ENCODE measurements at regions not wholly inside any gene's neighbourhood (a gene's known extent, or its start where the extent isn't known, plus 50 kb on each side); places are given as distances from the start of the nearest gene placed in this dataset.

DNA sequence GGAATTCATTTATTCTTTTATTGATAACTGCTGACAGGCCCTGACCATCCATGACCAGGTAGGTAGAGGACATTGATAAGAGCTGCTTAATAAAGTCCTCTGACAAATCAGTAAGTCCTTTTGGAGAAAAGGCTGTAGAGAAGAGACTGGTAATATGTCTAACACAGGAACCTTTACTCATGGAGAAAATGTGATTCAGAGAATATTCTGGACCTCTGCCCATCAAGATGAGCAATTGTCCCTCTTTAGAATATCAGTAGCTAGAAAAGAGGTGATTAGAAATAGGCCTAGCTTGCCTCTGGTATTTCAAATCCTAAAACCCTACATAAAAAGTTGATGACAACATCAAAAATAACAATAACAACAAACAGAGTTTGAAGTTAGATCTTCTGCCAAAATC, 642.3 kb downstream of the TBC1D4 start:
- Histone ChIP-seq H4K20me1 (replicated peaks; ENCODE audit: insufficient read depth) (no peaks in the 10 kb centered on the region), H3F3A (replicated peaks; ENCODE audit: low read depth) (no peaks in the 10 kb centered on the region), H3K27ac (ENCODE audit: low read depth) (no peak overlapping the region), H3K4me3 (no peak overlapping the region), H3K79me2 (replicated peaks; ENCODE audit: insufficient read depth) (no peaks in the 10 kb centered on the region), H3K36me3 (ENCODE audit: insufficient read depth) (no peaks in the 10 kb centered on the region), H3K9me2 (ENCODE audit: insufficient read depth) (peaks cover 23% of the 10 kb centered on the region; the same call in 1 of the 2 replicates), H2AFZ (no peak overlapping the region), H3K27me3 (ENCODE audit: insufficient read depth) (no peaks in the 10 kb centered on the region), H3K4me1 (ENCODE audit: insufficient read depth) (no peaks in the 10 kb centered on the region), H3K4me2 (no peak overlapping the region)
- TF ChIP-seq JUNB (IDR thresholded peaks at IDR 0.05; ENCODE audit: unreplicated experiment) (no peak), STAT1 (IDR thresholded peaks at IDR 0.05; ENCODE audit: unreplicated experiment) (no peak), POLR2AphosphoS5 (IDR thresholded peaks at IDR 0.05; ENCODE audit: low read depth) (no peak), CREB1 (CRISPR knock-in tag; IDR thresholded peaks at IDR 0.05; ENCODE audit: low read depth) (no peak), EZH2 (IDR thresholded peaks at IDR 0.05; ENCODE audit: low read depth, unreplicated experiment) (no peak), ZNF462 (CRISPR knock-in tag; IDR thresholded peaks at IDR 0.05) (no peak), EZH2phosphoT487 (IDR thresholded peaks at IDR 0.05; ENCODE audit: unreplicated experiment) (no peak), REST (IDR thresholded peaks at IDR 0.05; ENCODE audit: unreplicated experiment) (no peak), NANOG (IDR thresholded peaks at IDR 0.05; ENCODE audit: borderline replicate concordance) (no peak), ZNF114 (CRISPR knock-in tag; IDR thresholded peaks at IDR 0.05) (no peak), CTCF (conservative IDR thresholded peaks at IDR 0.05; ENCODE audit: low read depth in 2 of 2) (no peak), ZNF331 (CRISPR knock-in tag; IDR thresholded peaks at IDR 0.05; ENCODE audit: low read depth) (no peak)
- TF ChIP-seq, protein P1, sequence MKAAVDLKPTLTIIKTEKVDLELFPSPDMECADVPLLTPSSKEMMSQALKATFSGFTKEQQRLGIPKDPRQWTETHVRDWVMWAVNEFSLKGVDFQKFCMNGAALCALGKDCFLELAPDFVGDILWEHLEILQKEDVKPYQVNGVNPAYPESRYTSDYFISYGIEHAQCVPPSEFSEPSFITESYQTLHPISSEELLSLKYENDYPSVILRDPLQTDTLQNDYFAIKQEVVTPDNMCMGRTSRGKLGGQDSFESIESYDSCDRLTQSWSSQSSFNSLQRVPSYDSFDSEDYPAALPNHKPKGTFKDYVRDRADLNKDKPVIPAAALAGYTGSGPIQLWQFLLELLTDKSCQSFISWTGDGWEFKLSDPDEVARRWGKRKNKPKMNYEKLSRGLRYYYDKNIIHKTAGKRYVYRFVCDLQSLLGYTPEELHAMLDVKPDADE (IDR thresholded peaks at IDR 0.05) = no peak
- Mint-ChIP-seq H3K27me3 (ENCODE audit: insufficient read depth, low read depth, poor library complexity) (peaks cover 2% of the 10 kb centered on the region), H3K4me1 (no peaks in the 10 kb centered on the region), H3K27ac (no peak overlapping the region), H3K36me3 (ENCODE audit: low read depth) (no peaks in the 10 kb centered on the region), H3K9me3 (no peaks in the 10 kb centered on the region), H3K4me3 (no peak overlapping the region)
- ATAC-seq = no peak
- DNase-seq (ENCODE audit: low spot score) = no peak
